Activated T-helper 1 cell treated with anti-CD3 and anti-CD28 coated beads, Interleukin-12 subunit alpha, Interleukin-12 subunit beta, Interleukin-2, Interleukin-4 antibody, amounts not matched to agents 30 ng/mL and 10 ng/mL and 1 ng/mL, durations not matched to agents 14 hours and 24 hours and 36 hours (primary cell): ENCODE measurements at regions not wholly inside any gene's neighbourhood (a gene's known extent, or its start where the extent isn't known, plus 50 kb on each side); places are given as distances from the start of the nearest gene placed in this dataset.
A peak's percentile ranks its signal among the peaks of the same experiment; 100 is the strongest.

Source experiments
- DNase-seq: peaks from one replicate; pipeline ENCODE4 v3.0.0; 2021; ENCODE audit warnings: low spot score
- H3K27ac Mint-ChIP-seq: one replicate; pipeline ENCODE4 v1.8.0; 2021; ENCODE audit warnings: mild to moderate bottlenecking, mixed read lengths
- H3K27me3 Mint-ChIP-seq: one replicate; pipeline ENCODE4 v1.8.0; 2022; ENCODE audit warnings: mild to moderate bottlenecking, moderate library complexity, mixed read lengths; ENCODE audit not compliant: insufficient read depth
- H3K36me3 Mint-ChIP-seq: one replicate; pipeline ENCODE4 v1.8.0; 2021; ENCODE audit warnings: low read depth, mixed read lengths
- H3K4me1 Mint-ChIP-seq: one replicate; pipeline ENCODE4 v1.8.0; 2021; ENCODE audit warnings: low read depth, mixed read lengths
- H3K4me3 Mint-ChIP-seq: one replicate; pipeline ENCODE4 v1.8.0; 2021; ENCODE audit warnings: mild to moderate bottlenecking, moderate library complexity, mixed read lengths
- H3K9me3 Mint-ChIP-seq: one replicate; pipeline ENCODE4 v1.8.0; 2021; ENCODE audit warnings: mixed read lengths
- intact Hi-C: fragments of 100-400 bp; cut with micrococcal nuclease; formaldehyde crosslinking; loops from one replicate; pipeline ENCODE4 v1.15.1; 2024

DNA sequence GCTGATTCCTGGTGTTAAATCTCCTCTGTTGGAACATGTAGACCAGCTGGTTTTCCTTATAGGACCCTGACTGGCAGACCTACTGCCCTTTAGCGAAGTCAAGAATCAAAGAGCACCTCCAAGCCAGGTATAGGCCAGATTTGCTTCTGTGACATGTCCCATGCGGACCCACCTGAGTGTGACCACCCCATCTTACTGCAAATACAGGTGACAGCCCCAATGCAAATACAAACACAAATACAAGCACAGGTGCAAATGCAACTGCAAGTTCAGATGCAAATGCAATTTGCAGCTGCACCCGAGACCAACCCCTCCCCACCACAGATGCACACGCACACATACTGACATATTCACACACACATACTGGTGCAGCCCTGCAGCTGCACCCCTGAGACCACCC is 72.3 kb downstream of the SIK1 start:
- Mint-ChIP-seq H3K27ac (no peak overlapping the region), H3K9me3 (no peaks in the 10 kb centered on the region), H3K27me3 (no peaks in the 10 kb centered on the region), H3K4me3 (no peak overlapping the region), H3K36me3 (no peaks in the 10 kb centered on the region), H3K4me1 (peaks cover 16% of the 10 kb centered on the region)
- intact Hi-C loops: no loop called here
- no peak for DNase-seq

DNA sequence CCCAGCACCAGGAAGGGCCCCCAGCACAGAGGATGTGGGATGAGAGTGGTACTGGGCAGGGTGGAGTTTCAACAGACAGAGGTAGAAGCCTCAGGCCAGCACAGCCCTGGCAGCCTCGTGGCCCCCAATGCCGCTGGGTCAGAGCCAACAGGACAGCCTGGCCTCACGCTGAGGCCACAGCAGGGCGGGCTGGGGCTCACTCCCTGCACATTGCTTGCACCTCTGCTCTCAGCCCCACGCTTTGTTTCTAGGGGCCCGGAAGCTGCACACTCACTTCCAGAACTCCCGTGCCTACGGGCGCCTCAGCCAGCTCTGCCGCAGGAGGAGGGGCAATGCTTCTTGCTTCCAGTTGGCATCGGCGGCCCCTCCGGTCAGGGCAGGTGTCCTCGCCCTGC is 72.9 kb downstream of the SIK1 start:
- intact Hi-C loops: no loop called here
- no peak for DNase-seq
- peaks cover 16% of the 10 kb centered on the region for H3K4me1 Mint-ChIP-seq
- no peaks in the 10 kb centered on the region for H3K36me3 Mint-ChIP-seq
- no peaks in the 10 kb centered on the region for H3K27me3 Mint-ChIP-seq
- no peaks in the 10 kb centered on the region for H3K9me3 Mint-ChIP-seq
- H3K4me3 Mint-ChIP-seq: no peak overlapping the region
- no peak overlapping the region for H3K27ac Mint-ChIP-seq

DNA sequence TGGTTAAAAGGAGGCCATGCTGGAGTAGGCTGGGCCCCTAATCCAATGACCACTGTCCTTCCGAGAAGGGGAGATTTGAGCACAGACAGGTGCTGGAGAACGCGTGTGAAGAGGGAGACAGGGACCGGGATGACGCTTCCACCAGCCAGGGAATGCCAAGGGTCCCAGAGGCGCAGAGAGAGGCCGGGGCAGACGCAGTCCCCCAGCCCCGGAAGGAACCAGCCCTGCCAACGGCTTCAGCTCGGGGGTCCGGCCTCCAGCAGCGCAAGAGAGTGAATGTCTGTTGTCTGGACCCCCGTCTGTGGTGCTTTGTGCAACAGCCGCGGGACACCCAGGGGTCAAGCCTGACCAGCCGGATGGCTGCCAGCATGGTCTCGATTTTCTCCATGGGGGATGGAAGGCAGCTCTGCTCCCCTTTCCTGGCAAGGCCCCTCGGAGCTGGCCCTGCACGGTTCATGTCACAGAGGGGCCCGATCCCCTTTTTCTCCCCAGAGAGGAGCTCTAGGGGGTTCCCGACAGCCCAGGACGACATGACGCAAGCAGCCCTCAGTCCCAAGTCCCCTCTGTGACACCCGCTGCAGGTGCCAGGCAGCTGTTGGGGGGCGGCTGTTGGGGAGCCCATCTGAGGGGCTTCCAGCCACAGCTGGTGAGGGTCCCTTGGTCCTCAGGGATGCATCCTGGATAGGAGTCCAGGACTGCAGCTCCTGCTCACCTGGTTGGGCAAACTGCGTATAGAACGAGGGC is 73.5 kb downstream of the SIK1 start:
- H3K4me1 Mint-ChIP-seq: peaks cover 16% of the 10 kb centered on the region
- no peaks in the 10 kb centered on the region for H3K27me3 Mint-ChIP-seq
- no peak for DNase-seq
- no peaks in the 10 kb centered on the region for H3K9me3 Mint-ChIP-seq
- H3K27ac Mint-ChIP-seq: peak overlapping the region; percentile 61
- intact Hi-C loops: no loop called here
- H3K4me3 Mint-ChIP-seq: no peak overlapping the region
- H3K36me3 Mint-ChIP-seq: no peaks in the 10 kb centered on the region

DNA sequence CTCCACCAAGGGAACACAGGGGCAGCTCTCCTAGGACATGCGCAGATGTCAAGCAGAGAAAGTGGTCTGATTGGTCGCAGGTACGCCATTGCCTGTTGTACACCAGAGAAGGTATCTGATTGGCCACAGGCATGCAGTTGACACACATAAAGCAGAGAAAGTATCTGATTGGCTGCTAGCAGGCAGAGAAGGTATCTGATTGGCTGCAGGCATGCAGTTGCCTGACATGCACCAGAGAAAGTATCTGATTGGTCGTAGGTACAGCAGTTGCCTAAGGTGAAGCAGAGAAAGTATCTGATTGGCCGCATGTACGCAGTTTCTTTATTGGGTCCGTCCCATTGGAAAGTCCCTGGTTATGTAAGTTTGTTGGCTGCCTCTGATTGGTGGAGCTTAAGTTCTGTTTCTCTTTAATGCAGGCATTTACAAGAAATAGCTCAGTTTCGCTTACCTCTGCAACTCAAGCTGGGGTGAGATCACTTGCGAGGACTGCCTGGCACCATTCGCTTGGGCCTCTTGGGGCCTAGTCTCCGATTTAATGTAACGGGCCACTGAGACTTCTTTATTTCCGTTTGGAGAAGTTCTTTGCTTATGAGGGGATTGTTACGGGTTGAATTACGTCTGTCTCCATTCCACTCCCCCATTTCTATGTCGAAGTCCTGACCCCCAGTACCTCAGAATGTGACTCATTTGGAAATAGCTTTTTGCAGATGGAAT is 74.2 kb downstream of the SIK1 start:
- Mint-ChIP-seq H3K27ac (peak overlapping the region; percentile 61), H3K4me1 (peaks cover 16% of the 10 kb centered on the region), H3K4me3 (no peak overlapping the region), H3K9me3 (no peaks in the 10 kb centered on the region), H3K27me3 (no peaks in the 10 kb centered on the region), H3K36me3 (no peaks in the 10 kb centered on the region)
- DNase-seq: peak; percentile 37
- intact Hi-C loops: no loop called here

DNA sequence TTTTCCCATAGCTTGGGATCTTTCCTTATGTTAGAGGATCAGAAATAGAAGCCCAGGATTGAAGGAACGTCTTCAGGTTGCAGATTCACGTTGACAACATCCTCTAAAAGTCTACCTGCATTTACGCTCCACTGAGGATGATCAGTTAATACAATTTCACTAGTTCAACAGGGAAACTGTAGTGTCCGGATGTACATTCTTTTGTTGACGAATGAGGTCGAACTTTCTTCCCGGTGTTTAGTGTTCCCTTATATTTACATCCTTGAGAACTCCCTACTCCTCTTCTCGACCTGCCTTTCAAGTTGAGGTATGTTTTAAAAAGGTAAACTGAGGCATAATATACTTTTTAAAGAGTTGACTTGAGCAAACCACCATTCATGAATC is 74.8 kb downstream of the SIK1 start:
- peak overlapping the region; percentile 37 for H3K27ac Mint-ChIP-seq

DNA sequence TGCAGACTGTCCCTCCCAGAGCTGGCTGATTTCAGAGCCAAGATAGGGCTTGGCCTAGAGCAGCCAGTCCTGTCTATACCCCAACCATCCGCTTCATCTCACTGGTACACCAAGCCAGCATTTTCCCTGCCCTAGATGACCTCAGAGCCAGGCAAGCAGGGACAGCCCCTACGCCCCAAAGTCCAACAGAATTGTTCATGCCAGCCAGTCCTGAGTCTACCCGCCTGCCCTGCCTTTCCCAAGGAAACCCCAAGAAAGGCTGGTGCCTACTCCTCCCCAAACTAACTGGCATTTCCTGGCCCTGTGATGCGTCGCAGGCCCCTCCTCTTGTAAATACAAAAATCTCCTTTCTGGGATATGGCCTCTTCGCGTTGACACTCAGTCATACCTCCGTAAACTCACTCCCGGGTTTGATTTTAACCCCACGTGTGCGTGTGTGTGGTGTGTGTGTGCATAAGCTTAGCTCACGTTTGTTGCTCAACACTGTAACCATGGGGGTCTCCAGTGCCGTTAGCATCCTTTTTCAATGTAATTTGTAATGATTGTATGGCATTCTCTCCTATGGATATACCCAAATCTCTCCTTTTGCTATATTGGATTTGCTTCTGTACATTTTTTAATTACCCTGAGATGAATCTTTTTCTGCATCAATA is 75.3 kb downstream of the SIK1 start:
- DNase-seq: no peak
- Mint-ChIP-seq H3K4me3 (no peak overlapping the region), H3K27me3 (no peaks in the 10 kb centered on the region), H3K27ac (no peak overlapping the region), H3K9me3 (no peaks in the 10 kb centered on the region), H3K4me1 (peaks cover 16% of the 10 kb centered on the region), H3K36me3 (no peaks in the 10 kb centered on the region)
- intact Hi-C loops: no loop called here

More for the DNA sequence above, 74.8 kb downstream of the SIK1 start:
- Mint-ChIP-seq H3K9me3 (no peaks in the 10 kb centered on the region), H3K4me3 (no peak overlapping the region), H3K36me3 (no peaks in the 10 kb centered on the region), H3K4me1 (peaks cover 16% of the 10 kb centered on the region), H3K27me3 (no peaks in the 10 kb centered on the region)
- DNase-seq: no peak
- intact Hi-C loops: no loop called here

DNA sequence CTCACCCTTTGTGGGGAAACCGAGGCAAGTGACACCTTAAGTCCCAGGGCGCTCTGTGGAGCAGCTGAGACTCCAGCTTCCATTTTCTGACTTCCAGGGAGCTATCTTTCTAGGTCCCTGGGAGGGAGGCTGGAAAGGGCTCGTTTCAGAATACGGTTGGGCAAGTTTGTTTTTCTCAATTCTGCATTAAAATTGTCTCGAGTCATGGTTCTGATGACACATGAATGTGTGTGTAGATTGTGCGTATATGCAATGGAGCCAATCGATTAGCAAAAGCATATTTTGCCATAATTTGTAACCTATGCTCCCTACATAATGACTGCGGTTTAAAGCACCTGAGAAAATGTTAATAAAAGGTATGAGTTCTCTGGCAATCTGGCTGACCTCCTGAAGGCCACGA is 77.3 kb downstream of the SIK1 start:
- no peak overlapping the region for H3K27ac Mint-ChIP-seq
- H3K36me3 Mint-ChIP-seq: no peaks in the 10 kb centered on the region
- peaks cover 16% of the 10 kb centered on the region for H3K4me1 Mint-ChIP-seq
- H3K9me3 Mint-ChIP-seq: no peaks in the 10 kb centered on the region
- intact Hi-C loops: no loop called here
- no peak for DNase-seq
- no peak overlapping the region for H3K4me3 Mint-ChIP-seq
- H3K27me3 Mint-ChIP-seq: no peaks in the 10 kb centered on the region

DNA sequence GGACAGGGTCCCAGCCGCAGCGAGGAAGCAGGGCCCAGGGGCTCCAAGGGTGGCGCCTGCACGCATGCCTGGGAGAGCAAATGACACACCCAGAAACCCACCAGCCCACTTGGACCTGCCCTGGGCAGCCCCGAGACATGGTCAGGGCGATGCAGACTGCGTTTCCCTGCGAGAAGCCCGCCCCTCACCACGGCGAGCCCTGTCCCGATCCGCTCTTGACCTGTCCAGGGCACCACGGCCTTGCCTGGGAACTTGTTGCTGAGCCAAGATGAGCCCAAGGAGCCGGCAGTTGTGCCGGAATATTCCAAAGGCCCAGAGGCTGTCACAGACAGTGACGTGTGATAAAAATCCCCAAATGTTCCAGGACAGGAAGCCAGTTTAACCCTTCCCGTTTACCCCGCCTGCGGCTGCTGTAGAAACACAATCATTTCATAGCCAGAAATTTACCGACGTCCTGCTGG is 78.1 kb downstream of the SIK1 start:
- Mint-ChIP-seq H3K4me1 (peaks cover 16% of the 10 kb centered on the region), H3K36me3 (no peaks in the 10 kb centered on the region), H3K27me3 (no peaks in the 10 kb centered on the region), H3K27ac (no peak overlapping the region), H3K4me3 (no peak overlapping the region), H3K9me3 (no peaks in the 10 kb centered on the region)
- DNase-seq: no peak
- intact Hi-C loops: no loop called here

DNA sequence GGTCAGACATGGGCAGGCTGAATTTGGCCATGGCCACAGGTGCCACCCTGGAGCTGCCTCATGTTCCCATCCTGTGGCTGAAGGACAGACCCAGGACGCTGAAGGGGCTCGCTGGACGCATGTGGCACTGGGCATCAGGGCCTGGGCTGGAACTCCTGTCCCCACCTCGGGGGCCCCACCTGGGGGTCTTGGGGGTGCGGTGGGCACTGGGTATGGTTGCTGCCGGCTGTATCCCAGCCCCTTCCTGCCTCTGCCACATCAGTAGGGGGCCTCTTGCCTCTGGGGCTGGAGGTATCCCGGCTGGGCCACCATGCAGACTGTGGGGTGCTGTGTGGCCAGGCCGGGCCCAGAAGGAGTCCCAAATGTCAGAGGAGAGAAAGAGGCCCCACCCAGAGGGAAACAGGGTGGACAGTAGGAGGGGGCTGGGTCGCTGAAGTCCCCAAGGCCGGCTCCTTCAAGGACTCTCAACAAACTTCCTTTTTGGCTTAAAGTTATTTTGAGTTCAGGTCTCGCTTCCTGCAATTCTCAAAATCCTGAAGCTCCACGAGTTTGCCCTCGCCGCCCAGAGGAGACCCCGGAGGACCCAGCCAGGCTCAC is 78.7 kb downstream of the SIK1 start:
- no peaks in the 10 kb centered on the region for H3K27me3 Mint-ChIP-seq
- H3K27ac Mint-ChIP-seq: no peak overlapping the region
- H3K4me3 Mint-ChIP-seq: no peak overlapping the region
- H3K36me3 Mint-ChIP-seq: no peaks in the 10 kb centered on the region
- no peaks in the 10 kb centered on the region for H3K9me3 Mint-ChIP-seq
- no peak for DNase-seq
- H3K4me1 Mint-ChIP-seq: peaks cover 16% of the 10 kb centered on the region
- intact Hi-C loops: no loop called here

DNA sequence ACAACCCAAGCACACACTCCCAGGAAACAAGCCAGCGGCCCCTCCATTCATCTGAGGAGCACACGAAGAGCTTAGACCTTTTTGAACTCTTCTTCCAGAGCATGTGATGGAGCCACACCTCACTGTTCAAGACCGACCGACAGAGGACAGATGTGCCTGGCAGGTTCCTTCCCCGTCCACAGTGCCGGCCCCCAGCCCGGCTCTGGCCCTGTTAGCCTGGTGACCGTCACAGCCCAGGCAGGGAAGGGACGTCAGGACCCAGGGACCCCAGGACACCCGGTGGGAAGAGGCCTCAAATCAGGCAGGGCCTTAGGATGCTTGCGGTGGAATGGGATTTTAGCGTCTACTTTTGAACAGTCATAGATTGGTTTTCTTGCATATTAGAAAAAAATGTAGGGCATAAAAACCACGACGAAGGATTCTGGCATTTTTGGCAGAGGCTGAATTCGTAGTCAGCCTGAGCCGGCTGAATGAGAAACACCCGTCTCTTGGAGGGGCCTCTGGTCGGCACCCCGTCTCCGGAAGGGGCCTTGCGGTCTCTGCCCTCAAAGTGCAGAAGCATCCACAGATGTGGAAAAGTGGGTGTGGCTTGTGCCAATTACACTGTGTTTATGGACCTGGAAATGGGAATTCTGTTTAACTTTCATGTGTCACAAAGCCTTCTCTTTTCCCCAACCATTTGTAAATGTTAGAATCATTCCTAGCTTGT is 79.3 kb downstream of the SIK1 start:
- intact Hi-C loops: no loop called here
- Mint-ChIP-seq H3K36me3 (no peaks in the 10 kb centered on the region), H3K4me1 (peaks cover 9% of the 10 kb centered on the region), H3K27ac (no peak overlapping the region), H3K9me3 (no peaks in the 10 kb centered on the region), H3K4me3 (no peak overlapping the region), H3K27me3 (no peaks in the 10 kb centered on the region)
- DNase-seq: no peak

DNA sequence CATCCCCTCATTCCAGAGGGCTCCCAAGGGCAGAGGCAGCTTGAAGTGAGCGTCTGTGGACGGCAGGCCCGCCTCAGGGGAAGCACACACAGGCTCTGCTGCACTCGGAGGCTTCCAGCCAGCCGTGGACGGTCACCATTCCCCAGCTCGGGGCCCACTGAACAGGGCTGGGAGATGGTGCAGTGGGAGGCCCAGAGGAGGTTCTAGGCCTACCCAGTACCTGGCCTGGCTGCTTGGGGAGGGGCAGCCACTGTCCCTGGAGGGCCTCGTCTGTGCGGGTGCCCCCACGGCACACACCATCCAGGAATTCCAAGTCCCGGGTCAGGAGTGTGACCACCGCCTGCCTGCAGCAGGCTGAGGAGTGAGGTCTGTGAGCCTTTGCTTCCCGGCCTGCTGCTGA is 80.4 kb downstream of the SIK1 start:
- intact Hi-C loops: no loop called here
- no peaks in the 10 kb centered on the region for H3K4me1 Mint-ChIP-seq
- no peaks in the 10 kb centered on the region for H3K36me3 Mint-ChIP-seq
- no peak overlapping the region for H3K27ac Mint-ChIP-seq
- DNase-seq: no peak
- H3K4me3 Mint-ChIP-seq: no peak overlapping the region
- no peaks in the 10 kb centered on the region for H3K9me3 Mint-ChIP-seq
- no peaks in the 10 kb centered on the region for H3K27me3 Mint-ChIP-seq

DNA sequence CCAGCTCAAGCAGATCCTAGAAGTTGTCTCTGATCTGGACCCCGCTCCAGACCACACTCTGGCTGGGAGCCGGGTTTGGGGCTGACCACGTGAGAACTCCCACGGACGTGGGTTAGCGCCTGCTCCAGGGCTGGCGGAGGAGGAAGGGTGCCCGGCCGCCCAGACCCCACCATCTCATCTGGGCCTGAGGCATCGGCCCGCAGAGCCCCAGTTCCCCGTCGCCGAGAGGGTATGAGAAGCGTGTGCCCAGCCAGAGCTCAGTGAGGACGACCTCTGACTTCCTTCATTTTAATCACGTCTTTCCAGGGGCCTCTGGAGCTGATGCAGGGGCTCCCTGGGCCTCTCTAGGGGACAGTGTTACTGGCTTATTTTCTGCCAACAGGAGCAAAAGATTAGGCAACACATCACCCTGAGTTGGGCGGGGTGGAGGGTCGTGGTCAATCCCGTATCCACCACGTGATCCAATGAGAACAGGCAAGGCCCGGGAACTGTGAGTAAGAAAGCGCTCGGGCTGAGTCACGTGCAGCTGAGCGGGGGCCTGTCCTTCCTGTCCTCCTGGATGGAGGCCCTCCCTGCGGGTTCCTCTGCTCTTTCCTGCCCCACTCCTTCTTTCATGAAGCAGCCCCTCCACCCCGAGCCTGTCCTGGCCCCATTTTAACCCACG is 81.1 kb downstream of the SIK1 start:
- Mint-ChIP-seq H3K4me3 (no peak overlapping the region), H3K36me3 (no peaks in the 10 kb centered on the region), H3K9me3 (no peaks in the 10 kb centered on the region), H3K27ac (no peak overlapping the region), H3K27me3 (no peaks in the 10 kb centered on the region), H3K4me1 (no peaks in the 10 kb centered on the region)
- DNase-seq: no peak
- intact Hi-C loops: no loop called here
